H1 (cell line): ENCODE measurements at regions not wholly inside any gene's neighbourhood (a gene's known extent, or its start where the extent isn't known, plus 50 kb on each side); places are given as distances from the start of the nearest gene placed in this dataset.

Experiments
- CREB1 ChIP-seq: IDR thresholded peaks from 2 replicates; pipeline ENCODE4 v1.6.1; 2012; ENCODE audit warnings: inconsistent platforms
- FOSL1 ChIP-seq: IDR thresholded peaks from 2 replicates; pipeline ENCODE4 v1.6.1; 2011; ENCODE audit warnings: mild to moderate bottlenecking, low read depth, low read length, moderate library complexity; ENCODE audit not compliant: insufficient read depth
- TF ChIP-seq, protein P1 (sequence below), 3 experiments: IDR thresholded peaks; 1 replicate in 2 of 3; 2 replicates in 1 of 3; pipeline versions ENCODE4 v1.5.1 to v1.6.1; 2011; ENCODE audit warnings: low read length in 3 of 3, mild to moderate bottlenecking in 3 of 3, inconsistent platforms in 2 of 3, low read depth in 1 of 3, moderate library complexity in 1 of 3; ENCODE audit not compliant: insufficient read depth in 1 of 3; ENCODE audit errors: control extremely low read depth in 1 of 3

DNA sequence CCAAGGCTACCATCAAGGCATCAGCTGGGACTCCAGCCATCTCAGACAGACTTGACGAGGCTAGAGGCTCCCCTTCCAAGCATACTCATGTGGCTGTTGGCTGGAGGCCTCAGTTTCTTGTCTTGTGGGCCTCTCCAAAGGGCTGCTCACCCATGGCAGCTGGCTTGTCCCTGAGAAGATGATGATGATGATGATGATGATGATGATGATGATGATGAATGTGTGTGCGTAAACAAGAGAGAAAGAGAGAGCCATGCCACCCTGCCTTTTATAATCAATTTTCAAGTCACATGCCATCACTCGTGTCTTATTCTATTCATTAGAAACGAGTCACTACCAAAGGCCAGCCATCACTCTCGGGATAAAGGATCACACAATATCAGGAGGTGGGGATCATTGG is 60.5 kb upstream of the ADGRG2 start (continued):
- TF ChIP-seq, protein P1, sequence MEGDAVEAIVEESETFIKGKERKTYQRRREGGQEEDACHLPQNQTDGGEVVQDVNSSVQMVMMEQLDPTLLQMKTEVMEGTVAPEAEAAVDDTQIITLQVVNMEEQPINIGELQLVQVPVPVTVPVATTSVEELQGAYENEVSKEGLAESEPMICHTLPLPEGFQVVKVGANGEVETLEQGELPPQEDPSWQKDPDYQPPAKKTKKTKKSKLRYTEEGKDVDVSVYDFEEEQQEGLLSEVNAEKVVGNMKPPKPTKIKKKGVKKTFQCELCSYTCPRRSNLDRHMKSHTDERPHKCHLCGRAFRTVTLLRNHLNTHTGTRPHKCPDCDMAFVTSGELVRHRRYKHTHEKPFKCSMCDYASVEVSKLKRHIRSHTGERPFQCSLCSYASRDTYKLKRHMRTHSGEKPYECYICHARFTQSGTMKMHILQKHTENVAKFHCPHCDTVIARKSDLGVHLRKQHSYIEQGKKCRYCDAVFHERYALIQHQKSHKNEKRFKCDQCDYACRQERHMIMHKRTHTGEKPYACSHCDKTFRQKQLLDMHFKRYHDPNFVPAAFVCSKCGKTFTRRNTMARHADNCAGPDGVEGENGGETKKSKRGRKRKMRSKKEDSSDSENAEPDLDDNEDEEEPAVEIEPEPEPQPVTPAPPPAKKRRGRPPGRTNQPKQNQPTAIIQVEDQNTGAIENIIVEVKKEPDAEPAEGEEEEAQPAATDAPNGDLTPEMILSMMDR (IDR thresholded peaks at IDR 0.05; ENCODE audit: control extremely low read depth in 1 of 3, insufficient read depth in 1 of 3, low read depth in 1 of 3, low read length in 3 of 3), result no peak
- TF ChIP-seq FOSL1 (no peak), CREB1 (no peak)
- TF ChIP-seq, all 59 proteins: peak for 0
